LNCaP clone FGC (cell line): ENCODE measurements at regions not wholly inside any gene's neighbourhood (a gene's known extent, or its start where the extent isn't known, plus 50 kb on each side); places are given as distances from the start of the nearest gene placed in this dataset.
A peak's percentile ranks its signal among the peaks of the same experiment; 100 is the strongest.

ENCODE experiments used
- DNase-seq: peaks from one replicate; pipeline ENCODE4 v3.0.0-alpha.2; 2011; ENCODE audit warnings: low read depth
- H3K4me3 ChIP-seq: 2 replicates; pipeline ENCODE4 v1.5.1; 2011; ENCODE audit warnings: mild to moderate bottlenecking, low read depth, low read length, control low read depth
- CTCF ChIP-seq: IDR thresholded peaks from 2 replicates; pipeline ENCODE4 v1.5.1; 2012; ENCODE audit warnings: mild to moderate bottlenecking; ENCODE audit not compliant: control insufficient read depth, insufficient read depth; ENCODE audit errors: extremely low read depth

- no peak for TF ChIP-seq CTCF
- no peak overlapping the region for H3K4me3 ChIP-seq
- no peak for DNase-seq
Observed at GRCh38 chr3:9301091-9301490, 51.6 kb upstream of the SRGAP3 start.

GRCh38 chr3:9301798-9302197 lies 52.4 kb upstream of the SRGAP3 start:
- DNase-seq: no peak
- no peak for TF ChIP-seq CTCF
- H3K4me3 ChIP-seq: no peak overlapping the region

- TF ChIP-seq CTCF: peak; percentile 86
- DNase-seq: peak; percentile 41
- no peak overlapping the region for H3K4me3 ChIP-seq
Observed at GRCh38 chr3:9302425-9303181, 53.2 kb upstream of the SRGAP3 start.

- DNase-seq: no peak
- no peak for TF ChIP-seq CTCF
- no peak overlapping the region for H3K4me3 ChIP-seq
Observed at GRCh38 chr3:9308298-9308990, 54.4 kb upstream of the THUMPD3 start.

- peak; percentile 46 for DNase-seq
- no peak for TF ChIP-seq CTCF
- no peak overlapping the region for H3K4me3 ChIP-seq
Observed at GRCh38 chr3:9310043-9310442, 52.8 kb upstream of the THUMPD3 start.

GRCh38 chr3:9311228-9311627 lies 51.6 kb upstream of the THUMPD3 start:
- DNase-seq: peak; percentile 76
- no peak for TF ChIP-seq CTCF
- no peak overlapping the region for H3K4me3 ChIP-seq
